GM12878 (cell line): ENCODE measurements at regions not wholly inside any gene's neighbourhood (a gene's known extent, or its start where the extent isn't known, plus 50 kb on each side); places are given as distances from the start of the nearest gene placed in this dataset.

ENCODE experiments used
- BCLAF1 ChIP-seq: fragments of 450-650 bp; IDR thresholded peaks from 2 replicates; pipeline ENCODE4 v1.6.1; 2017; ENCODE audit warnings: antibody characterized with exemption, mild to moderate bottlenecking, moderate library complexity
- CBX3 ChIP-seq: fragments of 200-600 bp; sonication (generic); IDR thresholded peaks from 2 replicates; pipeline ENCODE4 v1.6.1; 2016; ENCODE audit warnings: low read depth, borderline replicate concordance
- CTCF ChIP-seq, 3 experiments: IDR thresholded peaks in 2 of 3; conservative IDR thresholded peaks in 1 of 3; 2 replicates each; pipeline ENCODE4 v1.5.1; 2011; ENCODE audit warnings: low read depth in 3 of 3, low read length in 3 of 3, mild to moderate bottlenecking in 3 of 3, control low read depth in 2 of 3, moderate library complexity in 2 of 3, inconsistent platforms in 1 of 3, mixed read lengths in 1 of 3; ENCODE audit not compliant: control insufficient read depth in 2 of 3, insufficient read depth in 1 of 3; ENCODE audit errors: extremely low read depth in 1 of 3
- DPF2 ChIP-seq: fragments of 450-650 bp; IDR thresholded peaks from 2 replicates; pipeline ENCODE4 v1.6.1; 2017; ENCODE audit warnings: mild to moderate bottlenecking
- E2F4 ChIP-seq: IDR thresholded peaks from 2 replicates; pipeline ENCODE4 v1.6.1; 2012; ENCODE audit warnings: low read depth, low read length, improper control_type of control experiment
- E2F8 ChIP-seq: fragments of 450-650 bp; IDR thresholded peaks from 2 replicates; pipeline ENCODE4 v1.6.1; 2018; ENCODE audit warnings: mild to moderate bottlenecking, low read depth, moderate library complexity; ENCODE audit not compliant: partially characterized antibody
- ESRRA ChIP-seq: IDR thresholded peaks from 2 replicates; pipeline ENCODE4 v1.6.1; 2012; ENCODE audit warnings: mild to moderate bottlenecking, low read length, improper control_type of control experiment
- MAX ChIP-seq: IDR thresholded peaks from 2 replicates; pipeline ENCODE4 v1.6.1; 2012; ENCODE audit warnings: low read depth, low read length, improper control_type of control experiment
- MTA3 ChIP-seq: IDR thresholded peaks from 2 replicates; pipeline ENCODE4 v1.6.1; 2012; ENCODE audit warnings: low read length, inconsistent platforms, borderline replicate concordance
- NFIC ChIP-seq: IDR thresholded peaks from 2 replicates; pipeline ENCODE4 v1.6.1; 2012; ENCODE audit warnings: low read depth, mild to moderate bottlenecking, inconsistent platforms, low read length, moderate library complexity
- PRDM15 ChIP-seq: fragments of 450-650 bp; formaldehyde crosslinking; IDR thresholded peaks from 2 replicates; pipeline ENCODE4 v1.4.0; 2020; ENCODE audit warnings: mild to moderate bottlenecking, moderate library complexity
- SIN3A ChIP-seq: IDR thresholded peaks from 2 replicates; pipeline ENCODE4 v1.6.1; 2012; ENCODE audit warnings: low read depth, low read length, improper control_type of control experiment
- SIX5 ChIP-seq: IDR thresholded peaks from 2 replicates; pipeline ENCODE4 v1.6.1; 2011; ENCODE audit warnings: mild to moderate bottlenecking, low read depth, low read length, moderate library complexity; ENCODE audit not compliant: severe bottlenecking
- SMARCA5 ChIP-seq: fragments of 450-650 bp; IDR thresholded peaks from 2 replicates; pipeline ENCODE4 v1.6.1; 2017; ENCODE audit warnings: mild to moderate bottlenecking
- SREBF2 ChIP-seq: IDR thresholded peaks from 2 replicates; pipeline ENCODE4 v1.6.1; 2012; ENCODE audit warnings: mild to moderate bottlenecking, low read length
- STAT3 ChIP-seq: IDR thresholded peaks from 2 replicates; pipeline ENCODE4 v1.6.1; 2011; ENCODE audit warnings: low read depth, low read length, improper control_type of control experiment
- TCF12 ChIP-seq: IDR thresholded peaks from 2 replicates; pipeline ENCODE4 v1.6.1; 2011; ENCODE audit warnings: low read depth, mild to moderate bottlenecking, low read length
- YBX1 ChIP-seq: fragments of 450-650 bp; IDR thresholded peaks from 2 replicates; pipeline ENCODE4 v1.6.1; 2016; ENCODE audit warnings: antibody characterized with exemption

- TF ChIP-seq PRDM15 (no peak), STAT3 (no peak), E2F8 (no peak), CTCF (IDR thresholded peaks at IDR 0.05 in 2 of 3, conservative IDR thresholded peaks at IDR 0.05 in 1 of 3; ENCODE audit: control insufficient read depth in 2 of 3, extremely low read depth in 1 of 3, insufficient read depth in 1 of 3, low read depth in 3 of 3, low read length in 3 of 3) (no peak), MAX (no peak), SIX5 (no peak), SIN3A (no peak), TCF12 (no peak), BCLAF1 (no peak), SREBF2 (no peak), MTA3 (peak; percentile 60; the same call in 1 of the 2 replicates), CBX3 (no peak), YBX1 (no peak), NFIC (peak; percentile 90), DPF2 (peak; percentile 96), E2F4 (no peak), ESRRA (no peak), SMARCA5 (no peak)
Observed at GRCh38 chr2:146451972-146452371, 1392.9 kb upstream of the ACVR2A start (continued).
